ENCODE measurements at regions not wholly inside any gene's neighbourhood (a gene's known extent, or its start where the extent isn't known, plus 50 kb on each side); places are given as distances from the start of the nearest gene placed in this dataset.

- Histone ChIP-seq H3K9me3 (peaks cover 0 to 8% (median 0%) of the 10 kb centered on the region in 11 donors), H3K36me3 (no peaks in the 10 kb centered on the region), H3K27me3 (no peaks in the 10 kb centered on the region), H3K27ac (peak overlapping the region in 7 of 10 donors; percentile 12 to 79 (median 56)), H3K4me3 (no peak overlapping the region), H3K4me1 (peaks cover 6 to 76% (median 57%) of the 10 kb centered on the region in 9 donors)
- 63 to 67% methylated on average over 18 of the region's 18 CpGs for WGBS, 2 donors
- intact Hi-C loops (cut with DNase I), result loop anchor here in 4 of 10 donors (2.0 to 10.0 kb wide), 4 partner anchors 23 to 371 kb away; partner anchors contain the start of gene IRF2BP2 (in 1 of the 4)
- TF ChIP-seq, protein P1, sequence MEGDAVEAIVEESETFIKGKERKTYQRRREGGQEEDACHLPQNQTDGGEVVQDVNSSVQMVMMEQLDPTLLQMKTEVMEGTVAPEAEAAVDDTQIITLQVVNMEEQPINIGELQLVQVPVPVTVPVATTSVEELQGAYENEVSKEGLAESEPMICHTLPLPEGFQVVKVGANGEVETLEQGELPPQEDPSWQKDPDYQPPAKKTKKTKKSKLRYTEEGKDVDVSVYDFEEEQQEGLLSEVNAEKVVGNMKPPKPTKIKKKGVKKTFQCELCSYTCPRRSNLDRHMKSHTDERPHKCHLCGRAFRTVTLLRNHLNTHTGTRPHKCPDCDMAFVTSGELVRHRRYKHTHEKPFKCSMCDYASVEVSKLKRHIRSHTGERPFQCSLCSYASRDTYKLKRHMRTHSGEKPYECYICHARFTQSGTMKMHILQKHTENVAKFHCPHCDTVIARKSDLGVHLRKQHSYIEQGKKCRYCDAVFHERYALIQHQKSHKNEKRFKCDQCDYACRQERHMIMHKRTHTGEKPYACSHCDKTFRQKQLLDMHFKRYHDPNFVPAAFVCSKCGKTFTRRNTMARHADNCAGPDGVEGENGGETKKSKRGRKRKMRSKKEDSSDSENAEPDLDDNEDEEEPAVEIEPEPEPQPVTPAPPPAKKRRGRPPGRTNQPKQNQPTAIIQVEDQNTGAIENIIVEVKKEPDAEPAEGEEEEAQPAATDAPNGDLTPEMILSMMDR (IDR thresholded peaks at IDR 0.05), result no peak
- DNase-seq, result peak; percentile 22 to 55
- peak in 7 of 8 donors; percentile 32 to 72 (median 61) for ATAC-seq
Observed at GRCh38 chr1:234866007-234866866, 256.3 kb upstream of the IRF2BP2 start.

DNA sequence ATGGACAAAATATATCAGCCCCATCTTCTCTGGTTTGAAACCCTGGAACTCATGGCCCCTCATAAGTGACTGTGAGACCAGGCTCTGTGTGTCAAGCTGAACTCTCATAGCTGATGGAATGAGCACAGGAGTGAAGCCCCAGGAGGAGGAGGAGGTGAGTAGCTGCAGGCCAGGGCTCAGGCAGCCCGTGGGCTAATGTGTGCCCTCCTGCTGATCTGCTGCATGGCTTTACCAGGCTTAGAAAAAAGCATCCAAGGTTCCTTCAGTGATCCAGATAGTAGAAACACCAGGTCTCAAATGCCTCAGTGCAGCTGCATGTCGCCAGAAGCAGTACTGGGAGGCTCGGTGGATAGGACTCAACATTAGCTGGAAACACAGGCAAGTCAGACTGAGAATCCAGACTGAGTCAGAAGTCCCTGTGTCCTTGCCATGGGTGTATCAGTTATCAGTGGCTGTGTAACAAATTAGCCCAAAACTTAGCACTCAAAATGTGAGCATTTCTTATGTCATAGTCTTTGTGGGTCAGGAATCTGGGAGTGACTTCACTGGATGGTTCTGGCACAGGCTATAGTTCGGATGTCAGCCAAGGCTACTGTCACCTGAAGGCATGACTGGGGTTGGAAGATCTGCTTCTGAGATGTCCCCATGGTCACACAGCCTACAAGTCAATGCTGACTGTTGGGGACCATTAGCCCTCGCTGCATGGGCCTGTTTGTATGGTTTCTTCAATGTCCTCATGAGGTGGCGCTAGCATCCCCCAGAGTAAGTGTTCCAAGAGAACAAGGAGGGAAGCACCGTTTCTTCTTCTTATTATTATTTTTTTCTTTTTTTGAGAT, 255.4 kb upstream of the IRF2BP2 start:
- H3K27ac ChIP-seq, result peak overlapping the region in 5 of 10 donors; percentile 5 to 79 (median 25)
- TF ChIP-seq, protein P1 (IDR thresholded peaks at IDR 0.05), result no peak
- no peak for ATAC-seq
- WGBS, 2 donors, result 96 to 99% methylated on average over 7 of the region's 7 CpGs
- no peaks in the 10 kb centered on the region for H3K36me3 ChIP-seq
- peaks cover 6 to 69% (median 56%) of the 10 kb centered on the region in 9 donors for H3K4me1 ChIP-seq
- intact Hi-C loops (cut with DNase I), result loop anchor here in 4 of 10 donors (2.0 to 10.0 kb wide), 4 partner anchors 23 to 371 kb away; partner anchors contain the start of gene IRF2BP2 (in 1 of the 4)
- peaks cover 0 to 15% (median 5%) of the 10 kb centered on the region in 11 donors for H3K9me3 ChIP-seq
- DNase-seq, result no peak
- H3K27me3 ChIP-seq, result no peaks in the 10 kb centered on the region
- no peak overlapping the region for H3K4me3 ChIP-seq

- TF ChIP-seq, protein P1 (IDR thresholded peaks at IDR 0.05), result no peak
- Histone ChIP-seq H3K36me3 (no peaks in the 10 kb centered on the region), H3K27ac (peak overlapping the region; percentile 60 to 93 (median 82)), H3K27me3 (no peaks in the 10 kb centered on the region), H3K9me3 (peaks cover 0 to 15% (median 5%) of the 10 kb centered on the region in 11 donors), H3K4me1 (peaks cover 6 to 56% (median 44%) of the 10 kb centered on the region in 9 donors), H3K4me3 (no peak overlapping the region)
- no peak for ATAC-seq
- DNase-seq, result no peak
- intact Hi-C loops (cut with DNase I), result loop anchor here in 4 of 10 donors (5.0 to 10.0 kb wide), 4 partner anchors 53 to 369 kb away; partner anchors contain the start of gene IRF2BP2 (in 1 of the 4)
- WGBS, 2 donors, result 91 to 95% methylated on average over 3 of the region's 3 CpGs
Observed at GRCh38 chr1:234864116-234864515, 254.1 kb upstream of the IRF2BP2 start.

DNA sequence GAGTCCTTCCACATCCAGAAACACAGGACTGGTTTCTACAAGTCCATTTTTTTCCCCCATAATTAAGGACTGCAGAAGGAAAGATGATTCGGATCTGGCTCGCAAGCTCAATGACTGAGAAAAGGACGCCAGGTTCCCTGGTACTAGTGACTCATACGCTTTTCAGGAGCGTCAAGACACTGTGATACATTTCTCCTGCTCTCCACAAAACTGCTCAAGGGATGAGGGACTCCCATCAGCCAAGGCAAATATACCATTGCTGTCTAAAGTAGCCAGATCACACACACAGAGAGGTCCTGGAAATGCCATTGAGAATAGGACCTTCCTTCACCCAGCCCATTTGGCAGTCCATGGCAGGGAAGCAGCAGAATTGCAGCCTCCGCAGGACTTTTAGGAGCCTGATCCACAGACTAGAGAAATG, 253.6 kb upstream of the IRF2BP2 start:
- no peaks in the 10 kb centered on the region for H3K27me3 ChIP-seq
- DNase-seq (no peak), ATAC-seq (peak; percentile 7 to 63 (median 32))
- TF ChIP-seq, protein P1 (IDR thresholded peaks at IDR 0.05), result no peak
- WGBS, 2 donors, result 72 to 79% methylated on average over 6 of the region's 6 CpGs
- H3K4me1 ChIP-seq, result peaks cover 6 to 52% (median 42%) of the 10 kb centered on the region in 9 donors
- peak overlapping the region; percentile 60 to 93 (median 82) for H3K27ac ChIP-seq
- peaks cover 0 to 15% (median 5%) of the 10 kb centered on the region in 11 donors for H3K9me3 ChIP-seq
- no peaks in the 10 kb centered on the region for H3K36me3 ChIP-seq
- intact Hi-C loops (cut with DNase I), result loop anchor here in 4 of 10 donors (5.0 to 10.0 kb wide), 4 partner anchors 54 to 369 kb away; partner anchors contain the start of gene IRF2BP2 (in 1 of the 4)
- H3K4me3 ChIP-seq, result no peak overlapping the region

Measured in heart right ventricle (tissue), 16 donors.